Activated naive CD4-positive, alpha-beta T cell (primary cell): ENCODE measurements at regions not wholly inside any gene's neighbourhood (a gene's known extent, or its start where the extent isn't known, plus 50 kb on each side); places are given as distances from the start of the nearest gene placed in this dataset.
"Not testable (repeated sequence)": the region's sequence is repeated elsewhere in the genome, so short reads cannot be mapped to it uniquely, and the experiment has no call there.

Experiments
- DNase-seq, 4 experiments: peaks; one replicate each; lab custom pipeline; 2025; lab: John Stamatoyannopoulos, UW

DNA sequence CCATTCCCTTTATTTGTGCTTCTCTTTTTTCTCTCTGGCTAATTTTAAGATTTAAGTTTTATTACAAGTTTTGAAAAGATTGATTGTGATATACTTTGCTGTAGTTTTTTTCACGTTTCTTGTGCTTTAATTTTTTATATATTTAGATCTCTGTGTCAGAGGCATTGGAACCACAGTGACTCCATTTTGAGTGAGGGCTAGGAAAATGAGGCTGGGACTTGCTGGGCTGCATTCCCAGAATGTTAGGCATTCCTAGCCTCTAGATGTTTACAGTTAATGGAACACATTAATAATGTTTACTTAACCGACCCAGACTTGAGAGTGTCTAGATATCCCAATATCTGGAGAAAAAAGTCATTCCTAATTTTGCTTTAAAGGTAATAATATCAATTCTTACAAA is 939.4 kb downstream of the BRINP3 start:
- DNase-seq = no peak

DNA sequence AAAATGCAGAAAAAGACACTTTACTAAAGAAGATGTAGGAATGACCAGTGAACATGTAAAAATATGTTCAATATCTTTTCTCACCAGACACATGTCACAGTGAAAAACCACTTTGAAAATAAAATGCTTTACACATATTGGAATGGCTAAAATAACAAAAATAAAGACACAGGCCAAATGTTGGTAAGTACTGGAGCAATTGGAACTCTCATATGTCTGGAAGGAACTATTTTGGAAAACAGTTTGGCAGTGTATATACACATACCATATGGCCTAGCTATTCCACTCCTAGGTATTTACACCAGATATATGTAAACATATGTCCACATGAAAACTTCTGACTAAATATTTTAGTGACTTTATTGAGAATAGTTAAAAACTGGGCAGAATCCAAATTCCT is 927.2 kb downstream of the BRINP3 start:
- no peak for DNase-seq

DNA sequence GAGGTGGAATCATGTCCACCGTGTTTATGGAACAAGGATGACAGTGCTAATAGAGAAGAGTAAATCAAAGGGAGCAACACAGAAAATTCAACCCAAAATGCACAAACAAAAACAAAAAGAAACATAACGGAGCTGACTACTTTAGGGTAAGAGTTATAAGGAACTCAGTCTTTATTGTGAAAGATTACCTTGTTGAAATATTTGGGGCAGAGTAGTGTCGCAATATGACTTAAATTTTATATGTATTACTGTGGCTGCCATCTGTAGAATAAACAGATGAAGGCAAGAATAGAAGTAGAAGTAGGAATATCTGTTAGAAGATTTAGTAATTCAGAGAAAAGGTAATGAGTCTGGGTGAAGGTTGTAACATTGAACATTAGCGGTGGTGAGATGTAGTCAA is 913.9 kb downstream of the BRINP3 start:
- DNase-seq = no peak

DNA sequence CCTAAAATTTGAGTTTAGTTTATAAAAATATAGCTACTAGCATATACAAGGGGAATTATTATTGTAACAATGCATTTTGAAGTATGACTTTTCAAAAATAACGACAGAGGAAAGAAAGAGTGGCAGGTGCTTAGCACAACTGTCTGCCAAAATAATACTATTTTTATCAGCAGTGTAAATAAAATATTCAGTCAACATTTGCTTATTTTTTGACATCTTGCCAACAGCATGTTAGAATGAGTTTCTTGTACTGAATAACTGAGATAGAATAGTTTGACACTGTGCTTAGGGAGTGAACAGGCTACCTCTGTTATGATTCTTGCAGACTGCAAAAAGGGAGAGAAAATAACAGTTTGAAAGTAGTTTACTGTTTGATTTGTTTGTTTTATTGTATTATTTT is 909.8 kb downstream of the BRINP3 start:
- no peak for DNase-seq

DNA sequence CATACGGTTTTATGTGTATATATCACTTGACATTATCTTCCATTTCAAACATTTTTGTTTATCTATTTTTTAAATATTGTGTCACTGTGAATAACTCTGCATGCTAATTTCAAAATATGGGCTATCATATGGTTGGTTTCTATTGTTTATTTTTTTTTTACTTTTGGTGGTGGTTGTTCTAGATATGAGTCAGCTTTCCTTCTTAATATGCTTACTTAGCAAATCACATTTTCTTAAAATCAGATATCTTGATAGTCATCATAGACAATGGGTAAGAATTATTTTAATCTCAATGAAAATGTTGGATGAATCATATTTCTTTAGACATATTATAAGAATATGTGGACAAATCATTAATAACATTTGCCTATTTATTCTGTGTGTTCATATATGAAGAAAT is 881.5 kb downstream of the BRINP3 start:
- DNase-seq = no peak

DNA sequence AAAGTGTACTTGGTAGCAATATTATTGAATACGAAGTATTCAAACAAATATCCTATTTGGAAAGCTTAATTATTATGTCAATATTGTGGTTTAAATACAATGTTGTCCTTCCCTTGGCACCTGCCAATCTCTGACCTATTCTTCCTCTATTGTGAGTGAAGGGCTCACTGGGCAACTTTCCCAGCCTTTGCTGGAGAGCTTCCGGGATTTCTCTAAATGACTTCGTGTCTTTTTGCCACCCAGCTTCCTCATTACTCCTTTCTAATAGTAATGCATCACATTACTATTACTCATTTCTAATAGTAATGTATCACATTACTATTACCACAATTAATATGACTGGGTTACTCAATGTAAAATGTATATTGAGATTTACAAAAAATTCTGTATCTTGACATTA is 880.6 kb downstream of the BRINP3 start:
- DNase-seq = no peak

DNA sequence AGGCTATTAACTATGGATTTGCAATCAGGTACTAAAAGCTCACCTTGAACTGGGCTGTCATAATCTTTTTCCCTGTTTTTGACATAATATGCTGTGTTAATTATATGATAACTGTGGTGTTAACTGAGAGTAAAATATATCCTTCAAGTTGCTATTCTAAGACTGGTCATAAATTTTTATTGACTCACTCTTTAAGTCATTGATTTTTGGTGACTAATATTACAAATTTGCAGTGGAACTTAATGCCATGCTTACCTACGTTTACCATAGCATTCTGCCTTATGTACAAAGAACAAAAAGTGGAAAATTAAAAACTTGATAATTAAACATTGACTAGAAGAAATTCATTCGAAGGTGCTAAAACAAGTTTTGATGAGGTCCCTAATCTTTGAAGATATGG is 872.4 kb downstream of the BRINP3 start:
- no peak for DNase-seq

DNA sequence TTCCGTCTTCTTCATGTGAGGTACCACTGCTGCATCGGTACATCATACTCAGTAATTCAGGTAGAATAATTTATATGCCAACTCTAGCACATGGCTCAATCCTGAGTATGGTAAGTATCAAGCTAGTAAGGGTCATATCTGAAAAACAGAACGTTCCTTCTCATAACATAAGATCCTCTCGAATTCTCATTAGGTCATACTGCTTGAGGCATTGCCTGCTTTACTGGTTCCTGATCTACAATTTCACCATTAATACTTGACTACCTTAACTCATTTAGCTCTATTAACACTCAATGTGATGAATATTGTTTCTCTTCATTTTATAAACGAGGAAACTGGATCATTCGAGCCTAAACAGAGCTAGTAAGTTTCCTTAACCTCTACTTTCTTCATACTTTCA is 871.6 kb downstream of the BRINP3 start:
- DNase-seq = no peak

DNA sequence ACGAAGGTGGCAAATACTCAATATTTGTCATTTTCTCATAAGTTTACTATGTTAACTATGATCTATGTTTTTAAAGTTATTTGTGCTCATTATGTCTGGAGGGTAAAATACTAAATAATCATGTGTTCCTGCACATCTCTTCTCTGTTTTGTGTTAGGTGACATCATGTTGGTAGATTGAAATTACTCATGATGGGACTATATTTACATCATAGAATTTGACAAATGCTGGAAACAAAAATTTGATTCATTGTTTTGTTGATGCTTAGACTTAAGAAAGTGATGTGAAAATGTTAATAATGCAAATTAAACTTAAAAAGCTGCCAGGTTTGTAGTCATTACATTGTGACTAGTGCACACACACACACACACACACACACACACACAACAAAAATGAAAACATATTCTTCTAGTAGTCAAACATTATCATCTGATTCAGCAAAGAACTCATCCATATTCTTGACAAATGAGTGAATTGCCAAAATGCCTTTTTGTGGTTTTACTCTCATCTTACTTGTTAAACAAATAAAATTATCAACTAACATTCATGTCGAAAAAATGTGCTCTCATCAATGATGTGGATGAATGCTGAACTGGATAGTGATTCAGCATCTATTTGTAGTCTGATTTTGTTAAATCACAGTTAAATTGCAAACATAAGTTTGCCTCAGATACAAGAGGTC is 870.7 kb downstream of the BRINP3 start:
- DNase-seq = no peak

DNA sequence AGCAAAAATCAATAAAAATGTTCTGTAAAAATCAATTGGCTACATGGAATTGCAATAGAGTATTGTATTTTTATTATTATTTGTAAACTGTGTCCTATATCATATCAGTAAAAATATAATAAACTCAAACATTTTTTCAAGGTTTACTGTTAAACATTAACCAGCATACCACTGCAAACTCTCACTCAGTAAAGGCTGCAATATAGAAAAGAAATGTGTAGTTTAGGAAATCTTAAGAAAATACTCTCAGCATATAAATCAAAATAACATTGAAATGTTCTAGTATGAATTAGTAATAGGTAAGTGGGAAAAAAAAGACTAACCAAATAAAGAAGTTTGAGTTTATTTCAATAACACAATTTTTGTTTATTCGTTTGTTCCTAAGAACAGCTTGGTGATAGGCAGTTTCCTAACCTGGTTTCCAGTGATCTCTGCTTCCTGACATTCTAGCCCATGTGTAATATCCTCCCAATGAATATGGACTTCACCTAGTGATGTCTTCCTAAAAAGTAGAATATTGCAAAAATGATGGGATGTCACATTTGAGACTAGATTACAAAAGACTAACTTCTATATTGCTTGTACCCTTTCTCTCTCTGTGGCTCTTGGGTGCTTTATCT is 870.1 kb downstream of the BRINP3 start:
- no peak for DNase-seq

DNA sequence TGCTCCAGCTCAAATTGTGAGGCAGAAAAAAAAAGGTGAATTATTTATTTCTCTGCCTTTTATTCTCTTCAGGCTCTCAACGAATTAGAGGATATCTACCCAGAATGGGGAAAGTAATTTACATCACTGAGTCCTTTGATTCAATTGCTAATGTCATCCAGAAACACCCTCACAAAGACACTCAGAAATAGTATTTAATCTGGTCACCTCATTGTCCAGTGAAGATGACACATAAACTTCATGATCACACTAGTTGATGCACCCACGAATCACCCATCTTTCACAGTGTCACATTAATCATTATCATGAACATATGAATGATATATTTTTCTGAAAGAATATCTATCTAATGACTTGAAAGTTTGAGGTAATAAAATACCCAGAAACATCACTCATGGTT is 868.5 kb downstream of the BRINP3 start:
- no peak for DNase-seq

DNA sequence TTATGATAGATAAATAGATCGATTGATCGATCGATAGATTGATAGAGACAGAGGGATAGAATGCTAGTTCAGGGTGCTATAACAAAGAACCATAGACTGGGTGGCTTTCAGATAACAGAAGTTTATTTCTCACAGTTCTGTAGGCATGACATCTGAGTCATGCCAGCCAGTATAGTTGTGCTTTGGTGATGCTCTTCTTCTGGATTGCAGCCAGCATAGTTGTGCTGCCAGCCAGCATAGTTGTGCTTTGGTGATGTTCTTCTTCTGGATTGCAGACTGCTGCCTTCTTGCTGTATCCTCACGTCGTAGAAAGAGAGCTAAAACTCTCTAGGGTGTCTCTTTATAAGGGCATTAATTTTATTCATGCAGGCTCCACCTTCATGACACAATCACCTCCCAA is 860.8 kb downstream of the BRINP3 start:
- no peak for DNase-seq

DNA sequence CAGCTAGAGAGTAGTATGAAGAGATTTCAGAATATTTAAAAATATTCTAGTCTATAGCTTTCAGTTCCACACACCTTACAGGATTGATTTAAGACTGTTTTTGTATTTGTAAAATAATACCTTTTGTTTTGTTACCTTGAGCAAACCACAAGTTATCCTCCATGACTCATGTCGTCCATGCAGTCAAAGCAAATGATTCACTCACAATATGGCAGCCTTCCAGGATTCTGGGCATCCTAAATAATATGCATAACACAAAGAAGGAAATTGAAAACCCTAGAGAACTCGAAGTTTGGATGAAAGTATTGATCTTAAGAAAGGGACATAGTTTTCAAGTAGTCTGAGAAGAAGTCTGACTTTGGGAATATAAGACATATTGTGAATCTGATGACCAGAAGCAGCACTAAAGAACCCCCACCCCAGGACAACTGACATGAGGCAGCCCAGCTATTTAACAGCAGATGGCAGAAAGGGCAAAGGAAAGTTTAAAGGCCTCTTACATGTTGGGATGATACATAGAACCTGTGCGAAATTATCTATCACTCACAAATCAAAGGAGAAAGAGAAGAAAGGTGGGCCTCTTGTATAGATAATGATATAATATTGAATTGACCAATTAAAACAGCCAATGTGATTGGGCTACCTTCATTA is 857.9 kb downstream of the BRINP3 start:
- no peak for DNase-seq

DNA sequence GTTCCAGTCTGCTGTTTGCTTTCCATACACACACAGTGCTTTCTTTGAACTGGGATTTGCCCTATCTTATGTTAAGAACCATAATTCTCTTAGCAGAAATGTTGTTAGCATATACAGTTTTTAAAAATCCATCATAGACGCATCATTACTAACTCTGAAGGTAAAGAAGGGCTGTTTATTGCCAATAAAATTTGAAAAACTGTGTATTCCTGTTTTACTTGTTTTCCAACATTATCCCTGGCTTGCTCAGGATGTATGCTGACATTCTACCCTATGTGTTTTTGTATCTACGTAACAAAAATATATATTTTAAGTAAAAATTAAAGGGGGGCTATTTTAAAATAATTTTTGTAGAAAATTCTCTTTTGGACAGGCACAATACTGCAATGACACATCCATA is 857.2 kb downstream of the BRINP3 start:
- DNase-seq = no peak

DNA sequence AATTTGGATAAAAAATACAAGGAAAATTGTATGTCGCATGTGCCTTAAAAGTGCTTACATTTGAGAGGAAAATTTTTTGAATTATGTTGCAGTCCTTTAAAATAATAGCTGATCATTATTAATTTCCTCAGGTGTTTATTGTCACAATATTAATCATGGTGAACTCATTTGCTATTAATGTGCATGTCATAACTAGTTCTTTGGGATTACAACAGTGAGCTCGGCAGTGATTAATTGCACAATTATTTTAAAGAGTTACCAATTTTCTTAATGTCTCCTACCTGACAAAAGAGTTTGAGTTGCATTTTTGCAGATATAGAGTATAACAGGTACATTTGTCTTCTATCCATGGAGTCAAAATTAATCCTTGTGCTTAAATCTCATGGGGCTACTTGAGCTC is 854.3 kb downstream of the BRINP3 start:
- DNase-seq = no peak

DNA sequence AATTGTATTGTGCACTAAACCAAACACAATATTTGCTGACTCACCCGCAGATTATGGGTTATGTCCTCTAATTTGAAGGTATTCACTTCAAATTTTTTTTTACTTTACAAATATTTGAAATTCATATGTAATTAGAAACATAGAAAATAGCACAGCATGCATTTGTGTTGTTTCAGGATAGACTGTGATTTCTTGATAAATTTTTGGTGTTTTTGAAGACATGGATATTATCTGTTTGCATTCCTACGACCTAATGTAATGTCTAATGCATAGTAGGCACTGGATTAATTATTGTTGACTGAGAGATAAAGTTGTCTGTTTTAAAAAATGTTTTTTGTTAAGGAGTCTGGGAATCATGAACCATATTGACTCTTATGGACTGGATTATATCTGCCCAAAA is 850.2 kb downstream of the BRINP3 start:
- DNase-seq = no peak

DNA sequence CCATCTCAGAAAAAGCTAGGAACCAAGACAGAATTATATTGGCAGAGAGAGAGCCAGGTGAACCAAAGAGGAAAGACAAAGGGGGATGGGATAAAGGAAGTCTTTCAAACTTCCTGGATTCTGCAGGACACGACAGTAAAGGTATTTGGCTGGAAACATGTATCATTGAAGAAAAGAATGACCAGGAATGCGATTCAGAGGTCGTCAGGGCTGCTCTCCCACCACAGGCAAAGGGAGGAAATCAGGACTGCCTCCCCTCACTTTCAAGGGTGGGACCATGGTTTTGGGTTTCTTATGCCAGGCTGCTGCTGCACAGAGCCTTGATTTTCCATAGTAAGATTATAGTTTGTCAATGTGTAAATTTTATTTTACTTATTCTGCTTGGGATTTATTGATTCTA is 848.8 kb downstream of the BRINP3 start:
- no peak for DNase-seq

DNA sequence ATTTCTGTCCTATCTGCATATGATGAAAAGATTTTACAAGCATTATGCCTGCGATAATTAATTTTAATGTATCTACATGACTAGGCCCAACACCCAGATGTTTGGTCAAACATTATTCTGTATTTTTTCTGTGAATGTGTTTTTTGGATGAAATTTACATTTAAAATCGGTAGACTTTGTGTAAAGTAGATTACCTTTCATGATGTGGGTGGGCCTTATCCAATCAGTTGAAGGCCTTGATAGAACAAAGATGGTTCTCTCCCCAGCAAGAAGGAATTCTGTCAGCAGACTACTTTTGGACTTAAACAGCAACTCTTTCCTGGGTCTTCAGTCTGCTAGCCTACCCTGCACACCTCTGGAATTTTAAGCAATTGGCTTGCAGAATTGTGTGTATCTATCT is 844.0 kb downstream of the BRINP3 start:
- no peak for DNase-seq

DNA sequence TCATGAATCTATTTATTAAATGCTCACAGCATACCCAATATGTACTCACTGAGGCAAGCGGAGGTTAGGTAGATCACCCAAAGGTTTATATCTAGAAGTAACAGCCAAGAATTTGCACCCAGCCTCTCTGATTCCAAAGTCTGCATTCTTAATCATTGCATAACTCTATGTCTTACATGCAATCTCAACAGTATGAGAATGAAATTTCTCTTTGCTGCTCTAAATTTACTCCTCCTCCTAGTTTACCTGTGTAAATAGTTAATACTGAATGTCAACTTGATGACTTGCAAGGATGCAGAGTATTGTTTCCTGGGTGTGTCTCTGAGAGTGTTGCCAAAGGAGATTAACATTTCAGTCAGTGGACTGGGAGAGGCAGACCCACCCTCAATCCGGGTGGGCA is 840.6 kb downstream of the BRINP3 start:
- DNase-seq = no peak

DNA sequence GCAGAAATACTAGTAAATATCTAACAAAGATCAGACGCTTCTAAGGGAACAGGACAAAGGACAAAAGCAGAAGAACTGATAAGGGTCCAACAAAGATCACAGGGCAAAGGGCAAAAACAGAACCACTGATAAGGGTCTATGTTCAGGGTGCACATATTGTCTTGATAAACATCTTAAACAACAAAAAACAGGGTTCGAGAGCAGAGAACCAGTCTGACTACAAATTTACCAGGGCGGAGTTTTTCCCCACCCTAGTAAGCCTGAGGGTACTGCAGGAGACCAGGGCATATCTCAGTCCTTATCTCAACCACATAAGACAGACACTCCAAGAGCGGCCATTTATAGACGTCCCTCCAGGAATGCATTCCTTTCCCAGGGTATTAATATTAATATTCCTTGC is 833.5 kb downstream of the BRINP3 start:
- DNase-seq = not testable (repeated sequence)

DNA sequence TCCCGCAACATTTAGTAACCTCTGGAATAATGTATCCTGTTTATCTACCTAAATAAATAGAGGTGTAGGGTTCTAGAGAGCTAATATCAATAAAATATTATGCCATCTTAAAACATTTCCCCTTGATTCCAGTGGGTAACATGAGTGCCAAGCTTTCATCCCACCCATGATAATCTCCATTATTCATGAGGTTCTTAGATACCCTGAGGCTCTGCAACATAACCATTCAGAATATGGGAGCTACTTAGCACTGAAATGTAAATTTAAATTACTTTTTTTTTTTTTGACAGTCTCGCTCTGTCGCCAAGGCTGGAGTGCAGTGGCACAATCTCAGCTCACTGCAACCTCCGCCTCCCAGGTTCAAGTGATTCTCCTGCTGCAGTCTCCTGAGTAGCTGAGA is 832.7 kb downstream of the BRINP3 start:
- no peak for DNase-seq

DNA sequence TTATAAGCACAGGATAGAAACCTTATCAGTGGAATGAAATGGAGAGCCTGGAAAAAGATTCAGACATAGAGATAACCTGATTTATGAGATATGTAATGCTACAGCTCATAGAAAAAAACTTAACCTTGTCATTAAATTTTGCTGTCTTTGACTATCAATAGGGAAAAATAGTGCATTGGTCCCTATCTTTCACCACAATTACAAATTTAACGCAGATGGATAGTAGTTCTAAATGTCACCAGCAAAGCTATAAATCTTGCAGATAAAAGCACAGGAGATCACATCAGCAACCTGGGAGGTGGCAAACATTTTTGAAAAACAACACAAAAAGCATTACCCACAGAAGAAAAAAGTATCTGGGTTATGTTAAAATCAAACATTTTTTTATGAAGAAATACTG is 831.6 kb downstream of the BRINP3 start:
- no peak for DNase-seq

DNA sequence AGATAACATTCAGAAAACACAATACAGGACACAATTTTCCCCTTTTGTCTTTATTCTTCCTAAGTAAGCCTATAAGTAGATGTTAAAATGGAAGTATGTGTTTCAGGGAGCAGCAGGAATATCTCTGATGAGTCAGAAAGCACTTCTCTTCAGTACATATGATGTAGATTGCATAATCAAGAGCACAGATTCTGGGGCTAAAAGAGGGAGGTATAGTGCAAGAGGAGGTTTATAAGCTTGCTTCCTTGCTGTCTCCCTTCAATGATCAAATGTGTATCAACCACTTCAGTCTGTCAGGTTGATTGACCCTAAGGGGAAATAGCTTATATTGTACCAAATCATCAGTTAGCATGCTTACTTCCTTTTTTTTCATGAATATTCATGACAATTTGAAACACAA is 822.8 kb downstream of the BRINP3 start:
- DNase-seq = no peak
